ENCODE measurements at regions not wholly inside any gene's neighbourhood (a gene's known extent, or its start where the extent isn't known, plus 50 kb on each side); places are given as distances from the start of the nearest gene placed in this dataset.

GRCh38 chr6:140434761-140435160 is 1060.3 kb upstream of the CITED2 start:
- TF ChIP-seq CTCF (IDR thresholded peaks at IDR 0.05) = no peak
- TF ChIP-seq POLR2A (IDR thresholded peaks at IDR 0.05) = no peak

All from heart left ventricle (tissue), 13 donors.